Karpas-422 (cell line): ENCODE measurements at regions not wholly inside any gene's neighbourhood (a gene's known extent, or its start where the extent isn't known, plus 50 kb on each side); places are given as distances from the start of the nearest gene placed in this dataset.

ENCODE experiments used
- DNase-seq: peaks from one replicate; pipeline ENCODE4 v3.0.0-alpha.2; 2015
- H2AFZ ChIP-seq: fragments of 200-600 bp; sonication (generic); 2 replicates; pipeline ENCODE4 v1.6.1; 2014; ENCODE audit warnings: antibody characterized with exemption, low read length, mixed read lengths
- H3K27ac ChIP-seq: fragments of 200-600 bp; sonication (generic); 2 replicates; pipeline ENCODE4 v1.5.1; 2014; ENCODE audit warnings: mild to moderate bottlenecking, low read length, moderate library complexity
- H3K27me3 ChIP-seq: fragments of 200-600 bp; sonication (generic); 2 replicates; pipeline ENCODE4 v1.6.1; 2014; ENCODE audit warnings: low read length, mixed read lengths
- H3K36me3 ChIP-seq: fragments of 200-600 bp; sonication (generic); 2 replicates; pipeline ENCODE4 v1.6.1; 2014; ENCODE audit warnings: low read length, mixed read lengths; ENCODE audit not compliant: insufficient read depth
- H3K4me1 ChIP-seq: fragments of 200-600 bp; sonication (generic); 2 replicates; pipeline ENCODE4 v1.6.1; 2014; ENCODE audit warnings: mild to moderate bottlenecking, low read length, mixed read lengths
- H3K4me2 ChIP-seq: fragments of 200-600 bp; sonication (generic); 2 replicates; pipeline ENCODE4 v1.6.1; 2014; ENCODE audit warnings: low read length, low read depth, mild to moderate bottlenecking; ENCODE audit not compliant: poor library complexity, severe bottlenecking
- H3K4me3 ChIP-seq: fragments of 200-600 bp; sonication (generic); 2 replicates; pipeline ENCODE4 v1.5.1; 2014; ENCODE audit warnings: mild to moderate bottlenecking, antibody characterized with exemption, low read length, mixed read lengths
- H3K79me2 ChIP-seq: fragments of 200-600 bp; sonication (generic); 2 replicates; pipeline ENCODE4 v1.6.1; 2014; ENCODE audit warnings: mild to moderate bottlenecking, low read length, mixed read lengths
- H3K9ac ChIP-seq: fragments of 200-600 bp; sonication (generic); 2 replicates; pipeline ENCODE4 v1.6.0; 2014; ENCODE audit warnings: low read length
- H3K9me2 ChIP-seq: fragments of 200-600 bp; sonication (generic), shearing (Covaris generic); replicated peaks from 2 replicates; pipeline ENCODE4 v1.6.0; 2014; ENCODE audit warnings: mild to moderate bottlenecking, low read length, moderate library complexity; ENCODE audit not compliant: insufficient read depth
- H3K9me3 ChIP-seq: fragments of 300-700, 200-600 bp; sonication (generic); 2 replicates; pipeline ENCODE4 v1.6.1; 2014; ENCODE audit warnings: low read length, mixed read lengths
- H4K20me1 ChIP-seq: fragments of 200-600 bp; sonication (generic); 2 replicates; pipeline ENCODE4 v1.6.1; 2014; ENCODE audit warnings: mild to moderate bottlenecking, antibody characterized with exemption, low read length, low read depth; ENCODE audit not compliant: insufficient read depth

DNA sequence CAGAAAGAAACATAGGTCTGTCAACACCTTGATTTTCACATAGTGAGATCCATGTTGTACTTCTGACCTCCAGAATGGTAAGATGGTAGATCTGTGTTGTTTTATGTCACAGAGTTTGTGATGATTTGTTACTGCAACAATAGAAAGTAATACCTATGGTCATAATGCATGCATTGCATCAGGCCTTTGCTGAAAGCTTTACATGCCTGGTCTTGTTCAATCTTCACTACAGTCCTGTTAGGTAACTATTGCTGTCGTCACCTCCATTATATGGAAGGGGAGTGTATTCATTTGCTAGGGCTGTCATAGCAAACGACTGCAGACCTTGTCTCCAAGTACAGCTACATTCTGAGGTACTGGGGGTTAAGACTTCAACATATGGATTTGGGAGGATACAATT lies 243.5 kb downstream of the ANAPC1 start:
- H2AFZ ChIP-seq: no peak overlapping the region
- no peaks in the 10 kb centered on the region for H3K9me2 ChIP-seq
- no peaks in the 10 kb centered on the region for H3K4me1 ChIP-seq
- DNase-seq: no peak
- H3K9ac ChIP-seq: no peak overlapping the region
- no peaks in the 10 kb centered on the region for H3K79me2 ChIP-seq
- no peak overlapping the region for H3K27ac ChIP-seq
- no peak overlapping the region for H3K4me2 ChIP-seq
- H3K4me3 ChIP-seq: no peak overlapping the region
- H3K9me3 ChIP-seq: no peaks in the 10 kb centered on the region
- no peaks in the 10 kb centered on the region for H3K27me3 ChIP-seq
- no peaks in the 10 kb centered on the region for H3K36me3 ChIP-seq
- no peaks in the 10 kb centered on the region for H4K20me1 ChIP-seq

DNA sequence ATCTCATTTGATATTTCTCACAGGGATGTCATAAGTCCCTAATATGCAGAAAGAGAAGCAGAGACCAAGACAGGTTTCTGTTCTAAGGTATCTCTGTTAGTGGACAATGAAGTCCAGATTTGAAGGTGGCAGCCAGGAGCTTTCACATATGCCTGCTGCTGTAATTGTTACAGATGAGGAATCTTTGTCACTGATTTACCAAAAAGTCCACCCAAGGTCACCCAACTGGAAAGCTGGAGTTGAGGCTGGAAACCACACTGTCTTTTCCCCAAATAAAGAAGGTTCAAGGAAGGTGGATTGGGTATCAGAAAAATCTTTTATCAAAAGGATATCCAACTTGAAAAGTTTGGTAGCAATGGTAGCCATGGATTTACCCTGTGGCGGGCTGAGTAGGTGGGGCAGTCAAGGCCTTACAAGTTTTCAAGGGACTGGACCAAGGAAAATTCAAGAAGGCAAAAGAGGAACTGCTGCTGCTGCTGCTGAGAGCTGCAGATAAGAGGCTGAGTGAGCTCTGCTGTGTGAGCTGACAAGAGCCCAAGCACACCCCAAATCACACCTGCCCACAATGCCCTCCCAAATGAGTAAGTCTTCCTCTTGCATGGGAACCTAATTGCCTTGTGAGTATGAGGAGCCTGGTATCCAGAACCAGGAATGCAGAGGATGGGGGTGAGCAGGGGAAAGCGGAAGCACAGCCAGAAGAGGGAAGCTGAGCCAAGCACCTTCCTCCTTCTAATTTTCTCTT lies 241.2 kb downstream of the ANAPC1 start:
- Histone ChIP-seq H3K9me2 (no peaks in the 10 kb centered on the region), H3K27ac (no peak overlapping the region), H2AFZ (no peak overlapping the region), H3K4me3 (no peak overlapping the region), H3K9me3 (peaks cover 3% of the 10 kb centered on the region; the same call in 1 of the 2 replicates), H4K20me1 (no peaks in the 10 kb centered on the region), H3K27me3 (no peaks in the 10 kb centered on the region), H3K4me1 (no peaks in the 10 kb centered on the region), H3K4me2 (no peak overlapping the region), H3K9ac (no peak overlapping the region), H3K79me2 (no peaks in the 10 kb centered on the region), H3K36me3 (no peaks in the 10 kb centered on the region)
- DNase-seq: no peak

DNA sequence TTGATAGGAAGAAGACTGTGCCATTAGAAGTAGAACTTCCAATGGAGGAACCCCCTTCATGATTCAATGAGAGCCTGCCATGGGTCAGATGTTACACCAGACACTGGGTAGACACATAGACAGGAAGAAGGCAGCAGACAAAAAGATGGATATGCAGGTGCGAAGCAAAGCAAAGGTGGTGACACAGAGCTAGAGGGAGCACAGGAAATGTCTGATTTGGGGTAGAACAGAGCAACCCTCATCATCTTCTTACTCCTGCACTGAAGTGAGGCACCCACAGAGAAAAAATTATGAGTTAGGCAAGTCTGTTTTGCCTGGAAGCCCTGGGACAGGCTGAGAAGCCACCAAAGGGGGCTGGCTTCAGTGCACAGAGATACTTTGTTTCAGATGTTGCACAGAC lies 240.2 kb downstream of the ANAPC1 start:
- Histone ChIP-seq H3K9me3 (peaks cover 3% of the 10 kb centered on the region; the same call in 1 of the 2 replicates), H2AFZ (no peak overlapping the region), H4K20me1 (no peaks in the 10 kb centered on the region), H3K4me1 (no peaks in the 10 kb centered on the region), H3K9me2 (no peaks in the 10 kb centered on the region), H3K4me3 (no peak overlapping the region), H3K79me2 (no peaks in the 10 kb centered on the region), H3K9ac (no peak overlapping the region), H3K4me2 (no peak overlapping the region), H3K27ac (no peak overlapping the region), H3K36me3 (no peaks in the 10 kb centered on the region), H3K27me3 (no peaks in the 10 kb centered on the region)
- no peak for DNase-seq

DNA sequence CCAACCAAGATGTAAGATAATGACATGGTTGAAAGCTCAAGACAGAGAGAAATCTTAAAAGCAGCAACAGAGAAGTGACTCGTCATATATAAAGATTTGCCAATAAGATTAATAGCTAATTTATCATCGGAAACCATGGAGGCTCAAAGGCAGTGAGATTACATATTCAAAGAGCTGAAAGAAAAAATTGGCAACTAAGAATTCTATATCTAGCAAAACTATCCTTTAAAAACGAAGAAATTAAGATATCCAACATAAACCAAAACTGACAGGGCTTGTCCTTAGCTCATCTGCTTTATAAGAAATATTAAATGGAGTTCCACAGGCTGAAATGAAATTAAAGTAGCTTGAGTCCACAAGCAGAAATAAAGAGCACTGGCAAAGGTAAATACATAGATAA lies 236.6 kb downstream of the ANAPC1 start:
- DNase-seq: no peak
- H3K9me2 ChIP-seq: no peaks in the 10 kb centered on the region
- no peaks in the 10 kb centered on the region for H3K4me1 ChIP-seq
- no peaks in the 10 kb centered on the region for H4K20me1 ChIP-seq
- no peak overlapping the region for H3K4me3 ChIP-seq
- no peaks in the 10 kb centered on the region for H3K36me3 ChIP-seq
- no peak overlapping the region for H3K9ac ChIP-seq
- H3K9me3 ChIP-seq: peaks cover 3% of the 10 kb centered on the region; the same call in 1 of the 2 replicates
- H3K79me2 ChIP-seq: no peaks in the 10 kb centered on the region
- H3K4me2 ChIP-seq: no peak overlapping the region
- no peak overlapping the region for H3K27ac ChIP-seq
- no peaks in the 10 kb centered on the region for H3K27me3 ChIP-seq
- H2AFZ ChIP-seq: no peak overlapping the region

DNA sequence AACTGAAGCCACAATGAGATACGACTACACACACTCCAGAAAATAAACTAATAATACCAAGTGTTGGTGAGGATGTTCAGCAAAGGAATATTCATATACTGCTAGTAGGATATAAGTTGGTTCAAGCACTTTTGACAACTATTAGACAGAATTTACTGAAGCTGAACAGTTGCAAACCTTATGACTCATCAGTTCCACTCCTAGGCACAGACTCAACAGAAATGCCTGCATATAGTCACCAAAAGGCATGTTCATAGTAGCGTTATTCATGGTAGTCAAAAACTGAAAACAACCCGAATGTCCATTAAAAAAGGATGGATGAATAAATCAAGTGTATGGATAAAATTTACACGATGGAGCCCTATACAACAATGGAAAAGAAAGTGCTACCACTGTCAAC lies 232.0 kb downstream of the ANAPC1 start:
- Histone ChIP-seq H3K27me3 (no peaks in the 10 kb centered on the region), H3K79me2 (no peaks in the 10 kb centered on the region), H2AFZ (no peak overlapping the region), H3K4me2 (no peak overlapping the region), H3K9me3 (peaks cover 3% of the 10 kb centered on the region; the same call in 1 of the 2 replicates), H3K36me3 (no peaks in the 10 kb centered on the region), H3K4me3 (no peak overlapping the region), H3K4me1 (no peaks in the 10 kb centered on the region), H4K20me1 (no peaks in the 10 kb centered on the region), H3K9me2 (no peaks in the 10 kb centered on the region), H3K27ac (no peak overlapping the region), H3K9ac (no peak overlapping the region)
- no peak for DNase-seq

DNA sequence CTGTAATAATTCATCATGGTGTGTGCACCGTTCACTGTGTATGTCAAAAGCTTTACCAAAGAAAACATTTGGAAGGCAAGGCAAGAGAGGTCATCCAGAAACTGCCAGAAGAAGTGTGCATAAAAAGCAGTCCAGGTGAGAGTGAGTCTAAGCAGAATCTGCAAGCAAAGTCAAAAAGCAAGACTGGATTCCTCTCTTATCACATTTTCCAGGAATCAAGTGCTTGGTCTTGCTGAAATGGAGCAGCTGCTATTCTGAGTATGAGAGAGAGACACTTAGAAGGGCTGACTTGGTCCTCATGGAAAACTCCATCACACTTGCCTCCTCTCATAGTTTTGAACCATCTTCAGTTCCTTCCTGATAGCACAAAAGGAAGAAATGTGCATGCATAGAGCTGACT lies 231.3 kb downstream of the ANAPC1 start:
- Histone ChIP-seq H2AFZ (no peak overlapping the region), H3K9me2 (no peaks in the 10 kb centered on the region), H3K79me2 (no peaks in the 10 kb centered on the region), H3K27ac (no peak overlapping the region), H4K20me1 (no peaks in the 10 kb centered on the region), H3K4me1 (no peaks in the 10 kb centered on the region), H3K4me2 (no peak overlapping the region), H3K9ac (no peak overlapping the region), H3K4me3 (no peak overlapping the region), H3K27me3 (no peaks in the 10 kb centered on the region), H3K9me3 (peaks cover under 1% of the 10 kb centered on the region; the same call in 1 of the 2 replicates), H3K36me3 (no peaks in the 10 kb centered on the region)
- DNase-seq: no peak

DNA sequence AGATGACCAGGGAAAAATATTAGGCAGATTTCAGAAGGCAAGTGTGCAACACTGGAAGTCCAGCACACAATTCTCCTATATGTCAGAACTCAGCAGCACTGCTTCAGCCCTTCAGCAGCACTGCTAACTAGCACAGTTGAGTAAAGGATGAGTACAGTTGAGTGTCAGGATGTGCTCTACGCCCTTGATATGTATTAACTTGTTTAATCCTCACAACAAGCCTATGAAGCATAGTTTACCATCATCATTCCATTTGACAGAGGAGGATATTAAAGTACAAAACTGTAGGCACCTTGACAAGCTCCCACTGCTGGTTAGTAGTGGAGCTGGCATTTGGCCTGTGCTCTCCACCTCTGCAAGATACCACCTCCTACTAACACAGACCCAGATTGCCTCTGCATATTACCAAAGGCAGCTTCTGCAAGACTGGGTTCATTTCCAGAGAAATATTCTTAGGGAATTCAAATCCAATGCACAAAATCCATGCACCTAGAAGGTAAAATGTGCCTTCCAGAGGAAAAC lies 230.8 kb downstream of the ANAPC1 start:
- Histone ChIP-seq H4K20me1 (no peaks in the 10 kb centered on the region), H3K9me3 (no peaks in the 10 kb centered on the region), H2AFZ (no peak overlapping the region), H3K4me1 (no peaks in the 10 kb centered on the region), H3K4me3 (no peak overlapping the region), H3K9me2 (no peaks in the 10 kb centered on the region), H3K79me2 (no peaks in the 10 kb centered on the region), H3K27me3 (no peaks in the 10 kb centered on the region), H3K36me3 (no peaks in the 10 kb centered on the region), H3K4me2 (no peak overlapping the region), H3K27ac (no peak overlapping the region), H3K9ac (no peak overlapping the region)
- DNase-seq: no peak

DNA sequence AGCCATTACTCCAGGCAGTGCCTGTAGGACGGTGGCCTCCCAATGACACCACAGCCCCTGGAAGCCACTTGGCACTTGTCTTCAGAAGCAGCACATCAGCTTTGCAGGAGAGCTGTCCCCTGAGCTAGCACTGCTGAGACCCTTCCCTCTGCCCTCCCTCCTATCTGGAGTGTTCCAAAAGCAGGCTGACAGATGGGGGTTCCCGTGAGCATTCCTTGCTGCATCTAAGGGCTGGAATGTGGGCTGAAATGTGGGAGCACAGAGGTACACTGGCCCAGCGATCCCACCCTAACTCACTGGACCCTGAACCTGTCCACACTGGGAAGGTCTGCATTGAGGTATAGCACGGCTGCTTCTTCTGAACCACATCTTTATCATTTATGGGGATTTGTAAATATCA lies 230.1 kb downstream of the ANAPC1 start:
- H3K4me3 ChIP-seq: no peak overlapping the region
- no peak for DNase-seq
- no peaks in the 10 kb centered on the region for H3K36me3 ChIP-seq
- no peak overlapping the region for H3K4me2 ChIP-seq
- no peaks in the 10 kb centered on the region for H4K20me1 ChIP-seq
- H3K4me1 ChIP-seq: no peaks in the 10 kb centered on the region
- no peak overlapping the region for H3K9ac ChIP-seq
- no peak overlapping the region for H2AFZ ChIP-seq
- H3K27ac ChIP-seq: no peak overlapping the region
- no peaks in the 10 kb centered on the region for H3K9me3 ChIP-seq
- no peaks in the 10 kb centered on the region for H3K27me3 ChIP-seq
- H3K79me2 ChIP-seq: no peaks in the 10 kb centered on the region
- no peaks in the 10 kb centered on the region for H3K9me2 ChIP-seq
